HCT116 (cell line): ENCODE measurements at regions not wholly inside any gene's neighbourhood (a gene's known extent, or its start where the extent isn't known, plus 50 kb on each side); places are given as distances from the start of the nearest gene placed in this dataset.

Source experiments
- ATAC-seq: fragments of 200-7000 bp; cut with Tn5 transposase; 2 replicates; pipeline ENCODE4 v1.9.1; 2020; ENCODE audit warnings: mild to moderate bottlenecking, moderate library complexity
- BruUV-seq: library from RNA; stranded (reverse); fragments of 400-500 nt; replicated peaks from 2 replicates; lab custom pipeline; 2021; lab: Mats Ljungman, UMichigan
- CTCF ChIA-PET: fragments of 300-600 bp; sonication (Branson Sonifier 250); formaldehyde crosslinking; loops from one replicate; lab custom pipeline; 2021; ENCODE audit warnings: antibody characterized with exemption; lab: Charles Lee
- POLR2A ChIA-PET: fragments of 300-600, 350-600 bp; sonication (Branson Sonifier 250); formaldehyde crosslinking; loops from one replicate; lab custom pipeline; 2021; ENCODE audit warnings: antibody characterized with exemption; lab: Charles Lee
- RAD21 ChIA-PET, 2 experiments: fragments of 300-600 bp; sonication (Branson Sonifier 250); formaldehyde crosslinking; loops; one replicate each; lab custom pipeline; 2023; ENCODE audit warnings: low total read pairs in 2 of 2; ENCODE audit not compliant: uncharacterized antibody in 2 of 2, unreplicated experiment in 2 of 2, low non-redundant PET in 1 of 2; lab: Charles Lee
- DNase-seq: peaks from one replicate; pipeline ENCODE4 v3.0.0-alpha.2; 2010; ENCODE audit warnings: low read depth, low spot score
- H2AFZ ChIP-seq: fragments of 200-600 bp; shearing (Covaris generic), sonication (generic); 2 replicates; pipeline ENCODE4 v1.6.1; 2017; ENCODE audit warnings: low read depth, mixed run types, mixed read lengths, antibody characterized with exemption, low read length; ENCODE audit not compliant: poor library complexity, severe bottlenecking
- H3K27ac ChIP-seq: 2 replicates; pipeline ENCODE4 v1.5.1; 2012; ENCODE audit warnings: low read depth, low read length
- H3K27me3 ChIP-seq: fragments of 200-600 bp; sonication (generic); 2 replicates; pipeline ENCODE4 v1.6.1; 2016; ENCODE audit warnings: mixed run types, low read length, mixed read lengths; ENCODE audit not compliant: insufficient read depth
- H3K36me3 ChIP-seq, 2 experiments: fragments of 200-500 bp in 1 of 2; fragments of 200-600 bp in 1 of 2; sonication (Bioruptor generic) in 1 of 2; sonication (generic) in 1 of 2; 2 replicates each; pipeline versions ENCODE4 v1.5.1 to v1.6.1; 2014 to 2016; ENCODE audit warnings: low read length in 2 of 2, inconsistent platforms in 1 of 2, mixed read lengths in 1 of 2, mixed run types in 1 of 2; ENCODE audit not compliant: insufficient read depth in 2 of 2, control insufficient read depth in 1 of 2
- H3K4me1 ChIP-seq, 2 experiments: fragments of 200-600 bp in 1 of 2; sonication (generic) in 1 of 2; 2 replicates each; pipeline versions ENCODE4 v1.5.1 to v1.6.1; 2012 to 2017; ENCODE audit warnings: low read length in 2 of 2, inconsistent platforms in 1 of 2, mild to moderate bottlenecking in 1 of 2, mixed read lengths in 1 of 2, mixed run types in 1 of 2, moderate library complexity in 1 of 2; ENCODE audit not compliant: insufficient read depth in 2 of 2, control insufficient read depth in 1 of 2
- H3K4me2 ChIP-seq: fragments of 200-600 bp; sonication (generic); 2 replicates; pipeline ENCODE4 v1.6.1; 2017; ENCODE audit warnings: mixed run types, low read length, mixed read lengths
- H3K4me3 ChIP-seq, 2 experiments: fragments of 200-600 bp in 1 of 2; sonication (generic) in 1 of 2; replicated peaks in 1 of 2; 2 replicates each; pipeline ENCODE4 v1.5.1; 2011 to 2016; ENCODE audit warnings: low read length in 2 of 2, control low read depth in 1 of 2, low read depth in 1 of 2, mild to moderate bottlenecking in 1 of 2, mixed read lengths in 1 of 2, mixed run types in 1 of 2
- H3K79me2 ChIP-seq: fragments of 200-600 bp; sonication (generic); 2 replicates; pipeline ENCODE4 v1.6.1; 2017; ENCODE audit warnings: mild to moderate bottlenecking, mixed run types, low read length, moderate library complexity, mixed read lengths; ENCODE audit not compliant: insufficient read depth
- H3K9ac ChIP-seq: fragments of 200-600 bp; sonication (generic); 2 replicates; pipeline ENCODE4 v1.6.1; 2016; ENCODE audit warnings: low read length, mixed read lengths
- H3K9me2 ChIP-seq: fragments of 200-600 bp; sonication (generic), shearing (Covaris generic); 2 replicates; pipeline ENCODE4 v1.6.1; 2017; ENCODE audit warnings: mixed run types, mild to moderate bottlenecking, moderate library complexity; ENCODE audit not compliant: insufficient read depth
- H3K9me3 ChIP-seq, 2 experiments: fragments of 200-500 bp in 1 of 2; fragments of 200-600 bp in 1 of 2; sonication (Bioruptor generic) in 1 of 2; sonication (generic) in 1 of 2; 2 replicates each; pipeline ENCODE4 v1.6.1; 2014 to 2017; ENCODE audit warnings: low read length in 2 of 2, mixed read lengths in 2 of 2, inconsistent platforms in 1 of 2, low read depth in 1 of 2, mild to moderate bottlenecking in 1 of 2, mixed run types in 1 of 2, moderate library complexity in 1 of 2; ENCODE audit not compliant: control insufficient read depth in 1 of 2, insufficient read depth in 1 of 2
- H4K20me1 ChIP-seq: fragments of 200-600 bp; sonication (generic), shearing (Covaris generic); 2 replicates; pipeline ENCODE4 v1.6.1; 2017; ENCODE audit warnings: mixed run types, mild to moderate bottlenecking, moderate library complexity; ENCODE audit not compliant: insufficient read depth
- CBX3 ChIP-seq: IDR thresholded peaks from 2 replicates; pipeline ENCODE4 v1.6.1; 2012; ENCODE audit warnings: low read depth
- CTCF ChIP-seq, 3 experiments: fragments of 200-600 bp in 1 of 3; sonication (generic) in 1 of 3; IDR thresholded peaks in 2 of 3; conservative IDR thresholded peaks in 1 of 3; 2 replicates each; pipeline ENCODE4 v1.5.1; 2012 to 2017; ENCODE audit warnings: low read depth in 2 of 3, low read length in 2 of 3, antibody characterized with exemption in 1 of 3, borderline replicate concordance in 1 of 3, control low read depth in 1 of 3, mild to moderate bottlenecking in 1 of 3, mixed read lengths in 1 of 3, mixed run types in 1 of 3, moderate library complexity in 1 of 3; ENCODE audit not compliant: insufficient read depth in 1 of 3
- EGR1 ChIP-seq: IDR thresholded peaks from 2 replicates; pipeline ENCODE4 v1.6.1; 2012; ENCODE audit warnings: low read depth
- FOSL1 ChIP-seq: IDR thresholded peaks from 2 replicates; pipeline ENCODE4 v1.6.1; 2012; ENCODE audit warnings: low read depth
- JUND ChIP-seq: IDR thresholded peaks from 2 replicates; pipeline ENCODE4 v1.6.1; 2012
- POLR2A ChIP-seq: IDR thresholded peaks from 2 replicates; pipeline ENCODE4 v1.7.0; 2011; ENCODE audit warnings: borderline replicate concordance; ENCODE audit not compliant: insufficient read depth, insufficient read length; ENCODE audit errors: extremely low read depth
- POLR2AphosphoS5 ChIP-seq: IDR thresholded peaks from 2 replicates; pipeline ENCODE4 v1.6.1; 2011; ENCODE audit warnings: mild to moderate bottlenecking, low read depth, low read length, moderate library complexity
- RAD21 ChIP-seq: IDR thresholded peaks from 2 replicates; pipeline ENCODE4 v1.6.1; 2012; ENCODE audit warnings: low read depth, mild to moderate bottlenecking
- REST ChIP-seq: IDR thresholded peaks from 2 replicates; pipeline ENCODE4 v1.6.1; 2012; ENCODE audit warnings: low read depth
- SIN3A ChIP-seq: IDR thresholded peaks from 2 replicates; pipeline ENCODE4 v1.6.1; 2012; ENCODE audit warnings: low read depth
- SP1 ChIP-seq: IDR thresholded peaks from 2 replicates; pipeline ENCODE4 v1.6.1; 2012; ENCODE audit warnings: low read depth
- SRF ChIP-seq: IDR thresholded peaks from 2 replicates; pipeline ENCODE4 v1.6.1; 2012; ENCODE audit warnings: low read depth
- TCF7L2 ChIP-seq: IDR thresholded peaks from 2 replicates; pipeline ENCODE4 v1.7.0; 2011; ENCODE audit warnings: borderline replicate concordance, inconsistent platforms; ENCODE audit not compliant: insufficient read depth, insufficient read length; ENCODE audit errors: extremely low read depth
- ZBTB33 ChIP-seq: IDR thresholded peaks from 2 replicates; pipeline ENCODE4 v1.6.1; 2011; ENCODE audit warnings: mild to moderate bottlenecking, low read length, moderate library complexity; ENCODE audit not compliant: insufficient replicate concordance; ENCODE audit errors: extremely low read depth
- ZNF274 ChIP-seq: fragments of 200-500 bp; sonication (Bioruptor generic); IDR thresholded peaks from 2 replicates; pipeline ENCODE4 v1.6.1; 2014; ENCODE audit warnings: mild to moderate bottlenecking, low read depth, low read length, inconsistent platforms
- intact Hi-C: fragments of 100-400 bp; cut with micrococcal nuclease; formaldehyde crosslinking; loops from 2 replicates; pipeline ENCODE4 v1.10.0; 2022
- TF ChIP-seq, protein P1 (sequence below): IDR thresholded peaks from 2 replicates; pipeline ENCODE4 v1.6.1; 2012

DNA sequence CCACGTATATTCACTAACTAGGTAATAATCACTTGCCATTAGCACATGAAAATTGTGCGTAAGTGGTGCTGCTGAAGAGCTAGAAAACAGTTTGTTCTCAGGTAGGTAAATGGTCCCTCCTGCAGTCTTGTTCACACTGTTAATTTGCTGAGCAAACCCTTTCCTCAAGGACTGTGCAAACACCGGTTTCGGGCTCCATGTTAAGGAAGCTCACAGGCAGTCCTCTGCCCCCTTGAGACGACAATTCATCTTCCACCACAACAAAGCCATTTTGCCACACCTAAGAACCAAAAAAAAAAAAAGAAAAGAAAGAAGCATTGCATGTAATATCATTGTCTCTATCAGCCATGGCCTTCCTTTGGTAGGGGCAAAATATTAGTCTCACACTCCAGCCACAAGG, 193.9 kb downstream of the BCL11A start:
- Histone ChIP-seq H4K20me1 (no peaks in the 10 kb centered on the region), H3K9ac (no peak overlapping the region), H3K9me2 (no peaks in the 10 kb centered on the region), H3K4me3 (no peak overlapping the region), H3K27me3 (no peaks in the 10 kb centered on the region; the same call in 1 of the 2 replicates), H3K4me1 (no peaks in the 10 kb centered on the region), H3K79me2 (no peaks in the 10 kb centered on the region), H3K9me3 (no peaks in the 10 kb centered on the region), H3K27ac (no peak overlapping the region), H3K4me2 (no peak overlapping the region), H2AFZ (no peak overlapping the region), H3K36me3 (no peaks in the 10 kb centered on the region)
- RAD21 ChIA-PET = no interaction called here
- DNase-seq (no peak), ATAC-seq (no peak)
- CTCF ChIA-PET = no interaction called here
- no peak for TF ChIP-seq REST
- TF ChIP-seq ZNF274 = no peak
- TF ChIP-seq EGR1 = no peak
- TF ChIP-seq FOSL1 = no peak
- no peak for TF ChIP-seq ZBTB33
- TF ChIP-seq SIN3A = no peak
- TF ChIP-seq, protein P1, sequence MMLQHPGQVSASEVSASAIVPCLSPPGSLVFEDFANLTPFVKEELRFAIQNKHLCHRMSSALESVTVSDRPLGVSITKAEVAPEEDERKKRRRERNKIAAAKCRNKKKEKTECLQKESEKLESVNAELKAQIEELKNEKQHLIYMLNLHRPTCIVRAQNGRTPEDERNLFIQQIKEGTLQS = no peak
- TF ChIP-seq JUND = no peak
- no peak for TF ChIP-seq CTCF (IDR thresholded peaks at IDR 0.05 in 2 of 3, conservative IDR thresholded peaks at IDR 0.05 in 1 of 3; ENCODE audit: borderline replicate concordance in 1 of 3, insufficient read depth in 1 of 3, low read depth in 2 of 3, low read length in 2 of 3)
- TF ChIP-seq POLR2A = no peak
- no peak for TF ChIP-seq TCF7L2
- no peak for TF ChIP-seq SP1
- no peak for TF ChIP-seq SRF
- TF ChIP-seq CBX3 = no peak
- TF ChIP-seq POLR2AphosphoS5 = no peak
- TF ChIP-seq RAD21 = no peak
- BruUV-seq = no TSS peak
- intact Hi-C loops = no loop called here
- POLR2A ChIA-PET = no interaction called here
